H9 (cell line): ENCODE measurements at regions not wholly inside any gene's neighbourhood (a gene's known extent, or its start where the extent isn't known, plus 50 kb on each side); places are given as distances from the start of the nearest gene placed in this dataset.

Experiments
- DNase-seq: peaks from one replicate; pipeline ENCODE4 v3.0.0-alpha.2; 2017
- H2AFZ ChIP-seq: one replicate; pipeline ENCODE4 v1.6.1; 2013; ENCODE audit warnings: mild to moderate bottlenecking, low read length, control low read depth, moderate library complexity
- H2AK5ac ChIP-seq: 2 replicates; pipeline ENCODE4 v1.6.1; 2013; ENCODE audit warnings: low read length, control low read depth, mixed read lengths; ENCODE audit not compliant: insufficient read length
- H2BK120ac ChIP-seq: one replicate; pipeline ENCODE4 v1.6.1; 2013; ENCODE audit warnings: low read depth, mild to moderate bottlenecking, low read length, control low read depth, inconsistent platforms; ENCODE audit not compliant: poor library complexity, severe bottlenecking
- H2BK12ac ChIP-seq: 2 replicates; pipeline ENCODE4 v1.6.1; 2013; ENCODE audit warnings: low read length, control low read depth, mixed read lengths, low read depth; ENCODE audit not compliant: insufficient read length
- H2BK15ac ChIP-seq: 2 replicates; pipeline ENCODE4 v1.6.1; 2013; ENCODE audit warnings: low read depth, low read length, control low read depth
- H2BK20ac ChIP-seq: one replicate; pipeline ENCODE4 v1.6.1; 2013; ENCODE audit warnings: low read depth, mild to moderate bottlenecking, low read length, control low read depth, inconsistent platforms; ENCODE audit not compliant: poor library complexity, severe bottlenecking
- H2BK5ac ChIP-seq: 2 replicates; pipeline ENCODE4 v1.6.1; 2013; ENCODE audit warnings: low read length, control low read depth, mixed read lengths; ENCODE audit not compliant: insufficient read length
- H3K14ac ChIP-seq: 2 replicates; pipeline ENCODE4 v1.6.1; 2013; ENCODE audit warnings: low read length, control low read depth; ENCODE audit not compliant: insufficient read depth
- H3K18ac ChIP-seq: 2 replicates; pipeline ENCODE4 v1.6.1; 2013; ENCODE audit warnings: low read depth, mild to moderate bottlenecking, mixed read lengths, low read length, control low read depth; ENCODE audit not compliant: insufficient read length
- H3K23ac ChIP-seq: 2 replicates; pipeline ENCODE4 v1.6.1; 2013; ENCODE audit warnings: low read length, control low read depth, mixed read lengths, low read depth; ENCODE audit not compliant: insufficient read length
- H3K23me2 ChIP-seq: 2 replicates; pipeline ENCODE4 v1.6.1; 2013; ENCODE audit warnings: low read depth, mild to moderate bottlenecking, mixed read lengths, low read length, control low read depth; ENCODE audit not compliant: insufficient read length, poor library complexity, severe bottlenecking
- H3K27ac ChIP-seq: 2 replicates; pipeline ENCODE4 v1.5.1; 2013; ENCODE audit warnings: low read length, control low read depth, mixed read lengths, low read depth; ENCODE audit not compliant: insufficient read length
- H3K27me3 ChIP-seq: 2 replicates; pipeline ENCODE4 v1.6.1; 2013; ENCODE audit warnings: low read length, control low read depth, inconsistent platforms; ENCODE audit not compliant: insufficient read depth
- H3K4ac ChIP-seq: 2 replicates; pipeline ENCODE4 v1.6.1; 2013; ENCODE audit warnings: low read depth, mild to moderate bottlenecking, control low read depth, inconsistent platforms, low read length, moderate library complexity
- H3K4me1 ChIP-seq: 2 replicates; pipeline ENCODE4 v1.6.1; 2013; ENCODE audit warnings: low read length, control low read depth, inconsistent platforms; ENCODE audit not compliant: insufficient read depth
- H3K4me2 ChIP-seq: 2 replicates; pipeline ENCODE4 v1.6.1; 2013; ENCODE audit warnings: low read length, control low read depth, mixed read lengths; ENCODE audit not compliant: insufficient read length, insufficient read depth
- H3K56ac ChIP-seq: 2 replicates; pipeline ENCODE4 v1.6.1; 2013; ENCODE audit warnings: low read depth, mild to moderate bottlenecking, mixed read lengths, low read length, control low read depth; ENCODE audit not compliant: insufficient read length
- H3K79me1 ChIP-seq: 2 replicates; pipeline ENCODE4 v1.6.1; 2013; ENCODE audit warnings: low read depth, mild to moderate bottlenecking, moderate library complexity, low read length, control low read depth, inconsistent platforms; ENCODE audit not compliant: insufficient read depth, poor library complexity, severe bottlenecking
- H3K79me2 ChIP-seq: 2 replicates; pipeline ENCODE4 v1.6.1; 2013; ENCODE audit warnings: low read length, control low read depth, inconsistent platforms; ENCODE audit not compliant: insufficient read depth
- H3K9ac ChIP-seq: 2 replicates; pipeline ENCODE4 v1.6.1; 2013; ENCODE audit warnings: low read length, control low read depth, mixed read lengths; ENCODE audit not compliant: insufficient read length; ENCODE audit errors: extremely low read depth
- H3K9me3 ChIP-seq: one replicate; pipeline ENCODE4 v1.6.1; 2013; ENCODE audit warnings: low read depth, low read length, inconsistent platforms; ENCODE audit not compliant: control insufficient read depth
- H3T11ph ChIP-seq: one replicate; pipeline ENCODE4 v1.6.1; 2013; ENCODE audit warnings: mild to moderate bottlenecking, low read length, control low read depth, inconsistent platforms
- H4K20me1 ChIP-seq: one replicate; pipeline ENCODE4 v1.6.1; 2013; ENCODE audit not compliant: control insufficient read depth, insufficient read length, insufficient read depth
- H4K5ac ChIP-seq: 2 replicates; pipeline ENCODE4 v1.6.1; 2013; ENCODE audit warnings: low read depth, mild to moderate bottlenecking, mixed read lengths, low read length, control low read depth; ENCODE audit not compliant: insufficient read length
- H4K8ac ChIP-seq: replicated peaks from 2 replicates; pipeline ENCODE4 v1.6.1; 2013; ENCODE audit warnings: low read length, control low read depth, mixed read lengths, low read depth; ENCODE audit not compliant: insufficient read length
- H4K91ac ChIP-seq: 2 replicates; pipeline ENCODE4 v1.6.1; 2013; ENCODE audit warnings: low read depth, mild to moderate bottlenecking, moderate library complexity, mixed read lengths, low read length, control low read depth; ENCODE audit not compliant: insufficient read length
- H3K27ac Mint-ChIP-seq, 3 experiments: 2 replicates in 2 of 3; 3 replicates in 1 of 3; pipeline ENCODE4 v1.8.0; 2020 to 2021; ENCODE audit warnings: mixed read lengths in 3 of 3, mild to moderate bottlenecking in 1 of 3, moderate library complexity in 1 of 3
- H3K27me3 Mint-ChIP-seq: 2 replicates; pipeline ENCODE4 v1.8.0; 2021; ENCODE audit warnings: low read depth, mild to moderate bottlenecking, moderate library complexity, mixed read lengths
- H3K36me3 Mint-ChIP-seq, 3 experiments: 2 replicates in 2 of 3; 3 replicates in 1 of 3; pipeline ENCODE4 v1.8.0; 2020 to 2021; ENCODE audit warnings: low read depth in 3 of 3, mixed read lengths in 3 of 3; ENCODE audit not compliant: insufficient read depth in 1 of 3
- H3K4me1 Mint-ChIP-seq, 2 experiments: 2 replicates each; pipeline ENCODE4 v1.8.0; 2020; ENCODE audit warnings: mixed read lengths in 2 of 2
- H3K4me3 Mint-ChIP-seq, 2 experiments: 2 replicates in 1 of 2; 3 replicates in 1 of 2; pipeline ENCODE4 v1.8.0; 2020 to 2021; ENCODE audit warnings: mild to moderate bottlenecking in 2 of 2, mixed read lengths in 2 of 2, moderate library complexity in 1 of 2
- H3K9me3 Mint-ChIP-seq, 2 experiments: 2 replicates in 1 of 2; 3 replicates in 1 of 2; pipeline ENCODE4 v1.8.0; 2020; ENCODE audit warnings: mild to moderate bottlenecking in 2 of 2, mixed read lengths in 2 of 2, moderate library complexity in 1 of 2
- CTCF ChIP-seq: fragments of 200-600 bp; sonication (generic); conservative IDR thresholded peaks from 3 replicates; pipeline ENCODE4 v1.8.0; 2021; ENCODE audit warnings: antibody characterized with exemption, mild to moderate bottlenecking

- Histone ChIP-seq H3K27me3 (no peaks in the 10 kb centered on the region), H4K5ac (no peak overlapping the region), H2BK20ac (no peak overlapping the region), H3K4me2 (no peak overlapping the region), H3K9me3 (no peaks in the 10 kb centered on the region), H3K4me1 (no peaks in the 10 kb centered on the region), H3K79me1 (no peaks in the 10 kb centered on the region), H2AFZ (no peak overlapping the region), H4K8ac (no peak overlapping the region), H2BK120ac (no peak overlapping the region), H4K91ac (no peak overlapping the region), H2BK5ac (no peak overlapping the region), H3K23me2 (no peaks in the 10 kb centered on the region), H3K18ac (no peak overlapping the region), H3K27ac (no peak overlapping the region), H3K23ac (no peak overlapping the region), H3K9ac (no peak overlapping the region), H2AK5ac (no peak overlapping the region), H3T11ph (no peak overlapping the region), H2BK12ac (no peak overlapping the region), H3K56ac (no peak overlapping the region), H3K14ac (no peak overlapping the region), H3K79me2 (no peaks in the 10 kb centered on the region), H2BK15ac (no peak overlapping the region), H3K4ac (no peak overlapping the region), H4K20me1 (no peaks in the 10 kb centered on the region)
- no peak overlapping the region for H3K4me3 Mint-ChIP-seq
- no peak for DNase-seq
- no peaks in the 10 kb centered on the region for H3K36me3 Mint-ChIP-seq
- no peaks in the 10 kb centered on the region for H3K4me1 Mint-ChIP-seq
- no peak for TF ChIP-seq CTCF
- H3K27ac Mint-ChIP-seq, result no peak overlapping the region
- H3K9me3 Mint-ChIP-seq, result no peaks in the 10 kb centered on the region; a peak in 1 of 5 replicates
- no peaks in the 10 kb centered on the region for H3K27me3 Mint-ChIP-seq
These were observed 350.5 kb upstream of the MEF2C start for GRCh38 chr5:89233462-89233861.
